ENCODE measurements at regions not wholly inside any gene's neighbourhood (a gene's known extent, or its start where the extent isn't known, plus 50 kb on each side); places are given as distances from the start of the nearest gene placed in this dataset.

DNA sequence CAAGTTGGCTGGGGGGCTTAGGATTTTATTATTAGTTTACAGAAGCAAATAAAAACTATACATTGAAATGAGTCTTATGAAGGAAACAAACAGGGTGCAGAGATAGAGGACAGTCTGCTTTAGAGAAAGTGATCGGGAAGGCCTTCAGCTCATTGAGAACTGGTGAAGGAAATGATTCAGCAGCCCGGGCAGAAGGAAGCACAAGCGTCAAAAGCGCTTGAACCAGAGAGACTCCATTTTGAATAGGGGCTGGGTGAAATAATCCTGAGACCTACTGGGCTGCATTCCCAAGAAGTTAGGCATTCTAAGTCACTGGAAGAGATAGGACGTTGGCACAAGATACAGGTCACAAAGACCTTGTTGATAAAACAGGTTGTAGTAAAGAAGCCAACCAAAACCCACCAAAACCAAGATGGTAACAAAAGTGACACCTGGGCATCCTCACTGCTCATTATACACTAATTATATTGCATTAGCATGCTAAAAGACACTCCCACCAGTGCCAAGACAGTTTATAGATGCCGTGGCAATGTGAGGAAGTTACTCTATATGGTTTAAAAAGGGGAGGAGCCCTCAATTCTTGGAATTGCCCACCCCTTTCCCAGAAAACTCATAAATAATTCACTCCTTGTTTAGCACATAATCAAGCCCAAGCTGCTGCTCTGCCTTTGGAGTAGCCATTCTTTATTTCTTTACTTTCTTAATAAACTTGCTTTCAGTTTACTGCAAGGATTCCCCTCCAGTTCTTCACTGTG is 83.1 kb upstream of the MPP7 start:
- Histone ChIP-seq H2AFZ (replicated peaks; ENCODE audit: low read length, poor library complexity) (no peak overlapping the region), H2BK15ac (ENCODE audit: low read depth, low read length) (no peak overlapping the region), H3K4me3 (ENCODE audit: insufficient read depth, low read depth, low read length) (no peak overlapping the region), H2AK9ac (replicated peaks; ENCODE audit: low read depth, low read length, poor library complexity) (no peak overlapping the region), H2AK5ac (ENCODE audit: low read depth, low read length) (no peak overlapping the region), H3K27me3 (ENCODE audit: control insufficient read depth, insufficient read depth, low read length) (peaks cover 23% of the 10 kb centered on the region), H3K9me3 (ENCODE audit: control insufficient read depth, insufficient read depth, low read length) (no peaks in the 10 kb centered on the region), H3K18ac (ENCODE audit: low read depth, low read length) (no peak overlapping the region), H3K9me1 (ENCODE audit: insufficient read depth, low read length) (no peaks in the 10 kb centered on the region), H3K9ac (ENCODE audit: low read depth, low read length) (no peak overlapping the region), H3K4ac (ENCODE audit: low read depth, low read length) (no peak overlapping the region), H4K8ac (ENCODE audit: low read depth in 2 of 2, low read length in 2 of 2) (no peak overlapping the region), H3K56ac (ENCODE audit: extremely low read depth, insufficient read depth, low read length) (no peak overlapping the region), H3K79me1 (ENCODE audit: low read depth in 1 of 2, low read length in 2 of 2) (no peaks in the 10 kb centered on the region), H3K4me1 (ENCODE audit: control insufficient read depth, insufficient read depth, low read length) (no peaks in the 10 kb centered on the region), H3K14ac (replicated peaks; ENCODE audit: low read depth, low read length) (no peak overlapping the region), H2BK5ac (ENCODE audit: low read depth, low read length, poor library complexity, severe bottlenecking) (no peak overlapping the region), H4K20me1 (ENCODE audit: insufficient read depth, low read length) (no peaks in the 10 kb centered on the region), H3K4me2 (ENCODE audit: low read depth, low read length) (no peak overlapping the region), H4K91ac (ENCODE audit: insufficient read depth, low read depth, low read length) (no peak overlapping the region), H3K36me3 (ENCODE audit: control insufficient read depth, insufficient read depth, low read length) (no peaks in the 10 kb centered on the region), H2BK20ac (ENCODE audit: low read depth, low read length) (no peak overlapping the region), H3K23ac (ENCODE audit: low read depth, low read length) (no peak overlapping the region), H2BK120ac (ENCODE audit: low read depth, low read length) (no peak overlapping the region), H4K5ac (ENCODE audit: low read depth, low read length) (no peak overlapping the region), H3K27ac (ENCODE audit: insufficient read depth, low read length) (no peak overlapping the region)
- ATAC-seq (ENCODE audit: low read depth) (no peak), DNase-seq (no peak)
- in situ Hi-C loops (cut with MboI; ENCODE audit: low sequenced_read_pairs): loop anchor here (10.0 to 25.0 kb wide), 3 partner anchors 649 to 941 kb away; partner anchors contain the start of gene MKX
- intact Hi-C loops (cut with micrococcal nuclease): loop anchor here (10.0 kb wide), 1 partner anchor 521 kb away; no protein-coding TSS in a partner anchor
- ChIA-PET CTCF (interaction anchor here (1.7 kb wide), 1 partner anchor 135 kb away, joined by 4 read pairs; no protein-coding TSS in a partner anchor), POLR2A (ENCODE audit: unreplicated experiment) (interaction anchor here (0.5 kb wide), 1 partner anchor 12 kb away, joined by 8 read pairs; no protein-coding TSS in a partner anchor)
- dilution Hi-C loops (cut with HindIII; ENCODE audit: low sequenced_read_pairs, unreplicated experiment): loop anchor here (25.0 kb wide), 1 partner anchor 124 kb away; no protein-coding TSS in a partner anchor
- BruUV-seq (replicated peaks): no TSS peak
- WGBS, 2 experiments (ENCODE audit: extremely low coverage in 2 of 2, insufficient read length in 1 of 2): 65% methylated on average over 2 of the region's 6 CpGs; no CpG with 5 or more reads in 1 of the 2 experiments
- no peak for TF ChIP-seq MAFK (IDR thresholded peaks at IDR 0.05; ENCODE audit: low read depth, low read length)
- no peak for TF ChIP-seq CEBPB (IDR thresholded peaks at IDR 0.05; ENCODE audit: low read depth, low read length)
- no peak for TF ChIP-seq MAZ (IDR thresholded peaks at IDR 0.05; ENCODE audit: borderline replicate concordance, low read depth, low read length)
- no peak for TF ChIP-seq FOS (IDR thresholded peaks at IDR 0.05; ENCODE audit: low read depth, low read length)
- no peak for TF ChIP-seq RAD21 (IDR thresholded peaks at IDR 0.05; ENCODE audit: low read length)
- TF ChIP-seq CHD1 (IDR thresholded peaks at IDR 0.05; ENCODE audit: low read depth, low read length): no peak
- TF ChIP-seq RFX5 (IDR thresholded peaks at IDR 0.05; ENCODE audit: low read depth, low read length): no peak
- TF ChIP-seq MXI1 (IDR thresholded peaks at IDR 0.05; ENCODE audit: borderline replicate concordance, low read depth, low read length): no peak
- TF ChIP-seq, protein P1, sequence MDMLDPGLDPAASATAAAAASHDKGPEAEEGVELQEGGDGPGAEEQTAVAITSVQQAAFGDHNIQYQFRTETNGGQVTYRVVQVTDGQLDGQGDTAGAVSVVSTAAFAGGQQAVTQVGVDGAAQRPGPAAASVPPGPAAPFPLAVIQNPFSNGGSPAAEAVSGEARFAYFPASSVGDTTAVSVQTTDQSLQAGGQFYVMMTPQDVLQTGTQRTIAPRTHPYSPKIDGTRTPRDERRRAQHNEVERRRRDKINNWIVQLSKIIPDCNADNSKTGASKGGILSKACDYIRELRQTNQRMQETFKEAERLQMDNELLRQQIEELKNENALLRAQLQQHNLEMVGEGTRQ (IDR thresholded peaks at IDR 0.05; ENCODE audit: low read depth, low read length): no peak
- TF ChIP-seq POLR2A (IDR thresholded peaks at IDR 0.05; ENCODE audit: low read depth, low read length): no peak
- no peak for TF ChIP-seq BHLHE40 (IDR thresholded peaks at IDR 0.05; ENCODE audit: low read depth, low read length)
- no peak for TF ChIP-seq SMC3 (IDR thresholded peaks at IDR 0.05; ENCODE audit: low read depth, low read length)
- TF ChIP-seq, protein P2, sequence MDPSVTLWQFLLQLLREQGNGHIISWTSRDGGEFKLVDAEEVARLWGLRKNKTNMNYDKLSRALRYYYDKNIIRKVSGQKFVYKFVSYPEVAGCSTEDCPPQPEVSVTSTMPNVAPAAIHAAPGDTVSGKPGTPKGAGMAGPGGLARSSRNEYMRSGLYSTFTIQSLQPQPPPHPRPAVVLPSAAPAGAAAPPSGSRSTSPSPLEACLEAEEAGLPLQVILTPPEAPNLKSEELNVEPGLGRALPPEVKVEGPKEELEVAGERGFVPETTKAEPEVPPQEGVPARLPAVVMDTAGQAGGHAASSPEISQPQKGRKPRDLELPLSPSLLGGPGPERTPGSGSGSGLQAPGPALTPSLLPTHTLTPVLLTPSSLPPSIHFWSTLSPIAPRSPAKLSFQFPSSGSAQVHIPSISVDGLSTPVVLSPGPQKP (IDR thresholded peaks at IDR 0.05; ENCODE audit: borderline replicate concordance, low read depth, low read length): no peak
- TF ChIP-seq, protein P3, sequence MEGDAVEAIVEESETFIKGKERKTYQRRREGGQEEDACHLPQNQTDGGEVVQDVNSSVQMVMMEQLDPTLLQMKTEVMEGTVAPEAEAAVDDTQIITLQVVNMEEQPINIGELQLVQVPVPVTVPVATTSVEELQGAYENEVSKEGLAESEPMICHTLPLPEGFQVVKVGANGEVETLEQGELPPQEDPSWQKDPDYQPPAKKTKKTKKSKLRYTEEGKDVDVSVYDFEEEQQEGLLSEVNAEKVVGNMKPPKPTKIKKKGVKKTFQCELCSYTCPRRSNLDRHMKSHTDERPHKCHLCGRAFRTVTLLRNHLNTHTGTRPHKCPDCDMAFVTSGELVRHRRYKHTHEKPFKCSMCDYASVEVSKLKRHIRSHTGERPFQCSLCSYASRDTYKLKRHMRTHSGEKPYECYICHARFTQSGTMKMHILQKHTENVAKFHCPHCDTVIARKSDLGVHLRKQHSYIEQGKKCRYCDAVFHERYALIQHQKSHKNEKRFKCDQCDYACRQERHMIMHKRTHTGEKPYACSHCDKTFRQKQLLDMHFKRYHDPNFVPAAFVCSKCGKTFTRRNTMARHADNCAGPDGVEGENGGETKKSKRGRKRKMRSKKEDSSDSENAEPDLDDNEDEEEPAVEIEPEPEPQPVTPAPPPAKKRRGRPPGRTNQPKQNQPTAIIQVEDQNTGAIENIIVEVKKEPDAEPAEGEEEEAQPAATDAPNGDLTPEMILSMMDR (conservative IDR thresholded peaks at IDR 0.05; ENCODE audit: low read depth, low read length): no peak
- TF ChIP-seq NFE2L2 (IDR thresholded peaks at IDR 0.05; ENCODE audit: low read depth, low read length): no peak

Data from IMR-90 (cell line).